Naive B cell (primary cell): ENCODE measurements at regions not wholly inside any gene's neighbourhood (a gene's known extent, or its start where the extent isn't known, plus 50 kb on each side); places are given as distances from the start of the nearest gene placed in this dataset.

ENCODE experiments used
- ATAC-seq, 2 donors: fragments of 150-1000 bp; cut with Tn5 transposase; 2 replicates each; pipeline ENCODE4 v1.10.0; 2021; ENCODE audit warnings: low read depth in 2 of 2, mild to moderate bottlenecking in 2 of 2, moderate library complexity in 2 of 2
- DNase-seq: peaks from one replicate; pipeline ENCODE4 v3.0.0; 2022
- H3K27ac Mint-ChIP-seq, 6 donors: one replicate each; pipeline ENCODE4 v1.8.0; 2020 to 2022; ENCODE audit warnings: mild to moderate bottlenecking in 6 of 6, mixed read lengths in 6 of 6, moderate library complexity in 5 of 6, inconsistent platforms in 2 of 6
- H3K27me3 Mint-ChIP-seq, 3 donors: one replicate each; pipeline ENCODE4 v1.8.0; 2021 to 2022; ENCODE audit warnings: mixed read lengths in 3 of 3, mild to moderate bottlenecking in 1 of 3
- H3K36me3 Mint-ChIP-seq, 2 donors: one replicate each; pipeline ENCODE4 v1.8.0; 2020 to 2022; ENCODE audit warnings: mixed read lengths in 2 of 2, inconsistent platforms in 1 of 2, mild to moderate bottlenecking in 1 of 2
- H3K4me1 Mint-ChIP-seq, 3 donors: one replicate each; pipeline ENCODE4 v1.8.0; 2020 to 2022; ENCODE audit warnings: mixed read lengths in 3 of 3, inconsistent platforms in 1 of 3, mild to moderate bottlenecking in 1 of 3, moderate library complexity in 1 of 3
- H3K4me3 Mint-ChIP-seq, 8 donors: one replicate each; pipeline ENCODE4 v1.8.0; 2020 to 2022; ENCODE audit warnings: mild to moderate bottlenecking in 8 of 8, mixed read lengths in 8 of 8, moderate library complexity in 8 of 8, inconsistent platforms in 2 of 8
- H3K9me3 Mint-ChIP-seq, 7 donors: one replicate each; pipeline ENCODE4 v1.8.0; 2020 to 2022; ENCODE audit warnings: mixed read lengths in 7 of 7, mild to moderate bottlenecking in 5 of 7, inconsistent platforms in 2 of 7, moderate library complexity in 1 of 7

- no peak for ATAC-seq
- H3K36me3 Mint-ChIP-seq: no peaks in the 10 kb centered on the region
- H3K4me1 Mint-ChIP-seq: no peaks in the 10 kb centered on the region
- peaks cover 0 to 8% (median 2%) of the 10 kb centered on the region in 7 donors for H3K9me3 Mint-ChIP-seq
- no peak overlapping the region for H3K4me3 Mint-ChIP-seq
- peaks cover 11 to 14% (median 13%) of the 10 kb centered on the region in 3 donors for H3K27me3 Mint-ChIP-seq
- no peak overlapping the region for H3K27ac Mint-ChIP-seq
- DNase-seq: no peak
Observed at GRCh38 chr12:125262851-125263250, 197.6 kb downstream of the AACS start.

GRCh38 chr12:125263385-125263784, 198.2 kb downstream of the AACS start:
- Mint-ChIP-seq H3K27ac (no peak overlapping the region), H3K27me3 (peaks cover 11 to 17% (median 12%) of the 10 kb centered on the region in 3 donors), H3K9me3 (peaks cover 0 to 8% (median 2%) of the 10 kb centered on the region in 7 donors), H3K36me3 (no peaks in the 10 kb centered on the region), H3K4me1 (no peaks in the 10 kb centered on the region), H3K4me3 (no peak overlapping the region)
- ATAC-seq (no peak), DNase-seq (no peak)

GRCh38 chr12:125267114-125267513, 201.9 kb downstream of the AACS start:
- DNase-seq (no peak), ATAC-seq (no peak)
- Mint-ChIP-seq H3K4me3 (no peak overlapping the region), H3K27ac (no peak overlapping the region), H3K36me3 (no peaks in the 10 kb centered on the region), H3K9me3 (peaks cover 0 to 8% (median 2%) of the 10 kb centered on the region in 7 donors), H3K4me1 (no peaks in the 10 kb centered on the region), H3K27me3 (peaks cover 7 to 14% (median 11%) of the 10 kb centered on the region in 3 donors)

GRCh38 chr12:125269276-125269675, 204.0 kb downstream of the AACS start:
- no peak for ATAC-seq
- peaks cover 0 to 3% (median 0%) of the 10 kb centered on the region in 7 donors for H3K9me3 Mint-ChIP-seq
- no peak overlapping the region for H3K4me3 Mint-ChIP-seq
- H3K36me3 Mint-ChIP-seq: no peaks in the 10 kb centered on the region
- no peak overlapping the region for H3K27ac Mint-ChIP-seq
- no peaks in the 10 kb centered on the region for H3K4me1 Mint-ChIP-seq
- DNase-seq: no peak
- peaks cover 7 to 14% (median 10%) of the 10 kb centered on the region in 3 donors for H3K27me3 Mint-ChIP-seq

GRCh38 chr12:125271892-125272291, 206.7 kb downstream of the AACS start:
- Mint-ChIP-seq H3K27me3 (peaks cover 15 to 17% (median 15%) of the 10 kb centered on the region in 3 donors), H3K9me3 (peaks cover 0 to 3% (median 0%) of the 10 kb centered on the region in 7 donors)

GRCh38 chr12:125272383-125272933, 207.2 kb downstream of the AACS start:
- ATAC-seq (no peak), DNase-seq (no peak)
- Mint-ChIP-seq H3K27ac (no peak overlapping the region), H3K4me1 (no peaks in the 10 kb centered on the region), H3K9me3 (peaks cover 0 to 3% (median 0%) of the 10 kb centered on the region in 7 donors), H3K4me3 (no peak overlapping the region), H3K27me3 (peaks cover 17 to 21% (median 18%) of the 10 kb centered on the region in 3 donors), H3K36me3 (no peaks in the 10 kb centered on the region)

More at GRCh38 chr12:125271892-125272291, 206.7 kb downstream of the AACS start:
- no peaks in the 10 kb centered on the region for H3K36me3 Mint-ChIP-seq
- H3K4me1 Mint-ChIP-seq: no peaks in the 10 kb centered on the region
- ATAC-seq: no peak
- no peak overlapping the region for H3K4me3 Mint-ChIP-seq
- no peak overlapping the region for H3K27ac Mint-ChIP-seq
- no peak for DNase-seq

GRCh38 chr12:125276567-125276966, 211.3 kb downstream of the AACS start:
- H3K4me1 Mint-ChIP-seq: peaks cover 0 to 7% (median 6%) of the 10 kb centered on the region in 3 donors
- no peaks in the 10 kb centered on the region for H3K36me3 Mint-ChIP-seq
- no peak for ATAC-seq
- peaks cover 0 to 3% (median 0%) of the 10 kb centered on the region in 7 donors for H3K9me3 Mint-ChIP-seq
- peaks cover 11 to 34% (median 30%) of the 10 kb centered on the region in 3 donors for H3K27me3 Mint-ChIP-seq
- no peak for DNase-seq
- H3K4me3 Mint-ChIP-seq: no peak overlapping the region
- no peak overlapping the region for H3K27ac Mint-ChIP-seq

GRCh38 chr12:125280482-125281377, 215.5 kb downstream of the AACS start:
- H3K27ac Mint-ChIP-seq: no peak overlapping the region
- DNase-seq: no peak
- peaks cover 0 to 10% (median 4%) of the 10 kb centered on the region in 7 donors for H3K9me3 Mint-ChIP-seq
- ATAC-seq: no peak
- peaks cover 0 to 10% (median 7%) of the 10 kb centered on the region in 3 donors for H3K4me1 Mint-ChIP-seq
- H3K36me3 Mint-ChIP-seq: no peaks in the 10 kb centered on the region
- peaks cover 24 to 43% (median 31%) of the 10 kb centered on the region in 3 donors for H3K27me3 Mint-ChIP-seq
- H3K4me3 Mint-ChIP-seq: peak overlapping the region in 1 of 8 donors; percentile 85

GRCh38 chr12:125282921-125283320, 217.7 kb downstream of the AACS start:
- H3K4me3 Mint-ChIP-seq: no peak overlapping the region
- H3K27me3 Mint-ChIP-seq: peaks cover 19 to 28% (median 22%) of the 10 kb centered on the region in 3 donors
- peaks cover 0 to 10% (median 7%) of the 10 kb centered on the region in 3 donors for H3K4me1 Mint-ChIP-seq
- ATAC-seq: no peak
- no peaks in the 10 kb centered on the region for H3K36me3 Mint-ChIP-seq
- no peak for DNase-seq
- no peak overlapping the region for H3K27ac Mint-ChIP-seq
- peaks cover 0 to 10% (median 4%) of the 10 kb centered on the region in 7 donors for H3K9me3 Mint-ChIP-seq

- Mint-ChIP-seq H3K4me3 (peak overlapping the region in 1 of 8 donors; percentile 18), H3K4me1 (peaks cover 0 to 10% (median 7%) of the 10 kb centered on the region in 3 donors), H3K27ac (peak overlapping the region in 1 of 6 donors; percentile 17), H3K27me3 (peaks cover 19 to 28% (median 22%) of the 10 kb centered on the region in 3 donors), H3K9me3 (peaks cover 0 to 10% (median 4%) of the 10 kb centered on the region in 7 donors), H3K36me3 (no peaks in the 10 kb centered on the region)
- no peak for DNase-seq
- no peak for ATAC-seq
Observed at GRCh38 chr12:125283521-125283920, 218.3 kb downstream of the AACS start.

- no peak overlapping the region for H3K27ac Mint-ChIP-seq
- DNase-seq (no peak), ATAC-seq (no peak)
- no peak overlapping the region for H3K4me3 Mint-ChIP-seq
- peaks cover 0 to 10% (median 7%) of the 10 kb centered on the region in 3 donors for H3K4me1 Mint-ChIP-seq
- H3K36me3 Mint-ChIP-seq: no peaks in the 10 kb centered on the region
- peaks cover 0 to 10% (median 4%) of the 10 kb centered on the region in 7 donors for H3K9me3 Mint-ChIP-seq
- H3K27me3 Mint-ChIP-seq: peaks cover 19 to 28% (median 22%) of the 10 kb centered on the region in 3 donors
Observed at GRCh38 chr12:125284087-125284486, 218.9 kb downstream of the AACS start.

GRCh38 chr12:125284945-125285685, 219.9 kb downstream of the AACS start:
- H3K36me3 Mint-ChIP-seq: no peaks in the 10 kb centered on the region
- no peak overlapping the region for H3K4me3 Mint-ChIP-seq
- ATAC-seq (no peak), DNase-seq (no peak)
- H3K9me3 Mint-ChIP-seq: peaks cover 0 to 10% (median 4%) of the 10 kb centered on the region in 7 donors
- H3K27ac Mint-ChIP-seq: no peak overlapping the region
- H3K27me3 Mint-ChIP-seq: peaks cover 25 to 32% (median 29%) of the 10 kb centered on the region in 3 donors
- peaks cover 0 to 10% (median 7%) of the 10 kb centered on the region in 3 donors for H3K4me1 Mint-ChIP-seq
